ENCODE measurements at regions not wholly inside any gene's neighbourhood (a gene's known extent, or its start where the extent isn't known, plus 50 kb on each side); places are given as distances from the start of the nearest gene placed in this dataset.

- H3K27me3 ChIP-seq (ENCODE audit: insufficient read depth in 3 of 3, low read length in 2 of 3) = no peaks in the 10 kb centered on the region
- H3K36me3 ChIP-seq (ENCODE audit: insufficient read depth in 1 of 2, low read depth in 1 of 2) = no peaks in the 10 kb centered on the region
- no peak overlapping the region for H3K4me3 ChIP-seq
- intact Hi-C loops (cut with DNase I) = no loop called here
- no peaks in the 10 kb centered on the region for H3K4me1 ChIP-seq
- no peak for TF ChIP-seq CTCF (IDR thresholded peaks at IDR 0.05)
- no peak for DNase-seq
- no peaks in the 10 kb centered on the region for H3K9me3 ChIP-seq
- WGBS, 3 donors = 53 to 75% (median 60%) methylated on average over 1 of the region's 1 CpG
- H3K27ac ChIP-seq = no peak overlapping the region
- ATAC-seq = no peak
Measured at GRCh38 chr13:65597839-65598818, 1632.0 kb downstream of the PCDH9 start.

GRCh38 chr13:65595916-65596315 lies 1634.2 kb downstream of the PCDH9 start:
- no peaks in the 10 kb centered on the region for H3K36me3 ChIP-seq (ENCODE audit: insufficient read depth in 1 of 2, low read depth in 1 of 2)
- H3K9me3 ChIP-seq = no peaks in the 10 kb centered on the region
- no peak overlapping the region for H3K27ac ChIP-seq
- WGBS, 3 donors = 58 to 67% (median 62%) methylated on average over 2 of the region's 2 CpGs
- no peaks in the 10 kb centered on the region for H3K27me3 ChIP-seq (ENCODE audit: insufficient read depth in 3 of 3, low read length in 2 of 3)
- intact Hi-C loops (cut with DNase I) = no loop called here
- no peak overlapping the region for H3K4me3 ChIP-seq
- no peak for TF ChIP-seq CTCF (IDR thresholded peaks at IDR 0.05)
- ATAC-seq (no peak), DNase-seq (no peak)
- H3K4me1 ChIP-seq = no peaks in the 10 kb centered on the region

- no peak for TF ChIP-seq CTCF (IDR thresholded peaks at IDR 0.05)
- DNase-seq = no peak
Measured at GRCh38 chr13:65594298-65594781, 1635.8 kb downstream of the PCDH9 start.

GRCh38 chr13:65593298-65593874 lies 1636.8 kb downstream of the PCDH9 start:
- Histone ChIP-seq H3K4me3 (no peak overlapping the region), H3K27me3 (ENCODE audit: insufficient read depth in 3 of 3, low read length in 2 of 3) (no peaks in the 10 kb centered on the region), H3K27ac (no peak overlapping the region), H3K36me3 (ENCODE audit: insufficient read depth in 1 of 2, low read depth in 1 of 2) (no peaks in the 10 kb centered on the region), H3K9me3 (no peaks in the 10 kb centered on the region), H3K4me1 (no peaks in the 10 kb centered on the region)
- intact Hi-C loops (cut with DNase I) = no loop called here
- ATAC-seq (no peak), DNase-seq (no peak)
- TF ChIP-seq CTCF (IDR thresholded peaks at IDR 0.05) = no peak
- WGBS, 3 donors = 66 to 83% (median 73%) methylated on average over 2 of the region's 2 CpGs

More at GRCh38 chr13:65594298-65594781, 1635.8 kb downstream of the PCDH9 start:
- intact Hi-C loops (cut with DNase I) = no loop called here
- ATAC-seq = no peak
- Histone ChIP-seq H3K27me3 (ENCODE audit: insufficient read depth in 3 of 3, low read length in 2 of 3) (no peaks in the 10 kb centered on the region), H3K4me1 (no peaks in the 10 kb centered on the region), H3K9me3 (no peaks in the 10 kb centered on the region), H3K36me3 (ENCODE audit: insufficient read depth in 1 of 2, low read depth in 1 of 2) (no peaks in the 10 kb centered on the region), H3K27ac (no peak overlapping the region), H3K4me3 (no peak overlapping the region)
- 18 to 32% (median 24%) methylated on average over 1 of the region's 1 CpG for WGBS, 3 donors

Data from psoas muscle (tissue), 7 donors.